HG03095 (cell line): ENCODE measurements at regions not wholly inside any gene's neighbourhood (a gene's known extent, or its start where the extent isn't known, plus 50 kb on each side); places are given as distances from the start of the nearest gene placed in this dataset.
"Not testable (repeated sequence)": the region's sequence is repeated elsewhere in the genome, so short reads cannot be mapped to it uniquely, and the experiment has no call there.

Source experiments
- ATAC-seq: cut with Tn5 transposase; IDR thresholded peaks from one replicate; pipeline ENCODE4 v1.9.1; 2021; ENCODE audit warnings: moderate library complexity; ENCODE audit not compliant: unreplicated experiment

DNA sequence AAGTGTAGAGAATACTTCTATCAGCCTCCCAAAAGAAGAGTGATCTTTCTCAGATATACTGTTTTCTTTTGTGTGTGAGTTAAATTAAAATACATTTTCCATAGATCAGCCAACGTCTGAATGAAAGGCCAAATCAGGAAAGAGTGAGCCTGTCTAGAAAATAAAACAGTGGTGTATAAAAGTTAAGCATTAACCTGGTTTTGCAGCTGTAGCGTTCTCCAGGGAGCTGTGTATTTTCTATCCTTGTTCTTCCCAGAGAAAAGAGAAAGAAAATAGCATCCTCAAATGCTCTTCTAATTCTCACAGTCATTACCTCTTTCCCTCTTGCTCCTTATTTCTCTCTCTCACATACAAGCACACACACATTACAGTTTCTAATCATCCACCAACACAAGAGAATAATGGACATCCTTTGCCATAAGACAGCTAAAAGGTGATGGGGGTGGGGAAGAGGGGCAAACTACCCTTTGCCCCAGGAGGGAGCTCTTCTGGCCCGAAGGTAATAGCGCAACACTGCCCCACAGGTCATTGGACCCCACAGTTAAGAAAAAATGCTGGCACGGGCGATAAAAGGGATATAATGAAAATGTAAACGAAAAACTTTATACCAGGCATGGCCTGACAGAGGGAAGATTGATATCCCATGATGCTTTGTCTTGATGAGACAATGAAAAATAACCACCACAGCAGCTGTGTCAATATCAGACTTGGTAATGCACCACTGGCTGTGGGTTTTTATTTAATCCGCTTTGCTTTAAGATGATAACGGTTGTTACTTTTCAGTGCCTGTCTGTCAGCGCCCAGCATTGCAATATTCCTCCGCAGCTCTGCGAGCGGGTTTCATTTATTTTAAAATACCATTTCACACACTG lies 150.3 kb downstream of the NUF2 start:
- no peak for ATAC-seq

DNA sequence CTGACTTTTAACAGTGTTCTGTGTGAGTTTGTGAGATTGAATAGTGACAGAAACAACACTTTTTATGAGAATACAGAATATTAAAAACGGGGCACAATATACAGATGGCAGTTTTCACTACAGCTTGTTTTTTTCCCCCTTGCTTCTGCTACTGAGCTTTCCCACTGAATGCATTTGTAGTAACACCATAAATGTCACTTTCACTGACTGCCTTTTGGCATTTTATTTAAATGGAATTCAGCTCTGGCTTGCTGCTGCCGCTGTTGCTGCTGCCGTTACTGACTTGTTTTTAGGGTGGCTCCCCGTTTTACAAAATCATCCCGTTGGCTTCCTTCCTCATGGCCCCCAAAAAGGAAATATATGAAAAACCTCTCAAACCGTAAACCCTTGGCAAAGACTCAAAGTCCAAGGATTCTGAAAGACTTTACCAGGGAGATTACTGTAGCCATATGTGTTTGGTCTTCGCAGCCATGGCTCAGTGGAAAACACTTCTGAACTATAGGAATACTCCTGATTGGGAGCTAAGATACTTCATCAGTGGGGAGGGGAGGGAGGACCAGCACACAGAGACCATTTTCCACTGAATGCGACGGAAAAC lies 151.0 kb downstream of the NUF2 start:
- ATAC-seq, result no peak

DNA sequence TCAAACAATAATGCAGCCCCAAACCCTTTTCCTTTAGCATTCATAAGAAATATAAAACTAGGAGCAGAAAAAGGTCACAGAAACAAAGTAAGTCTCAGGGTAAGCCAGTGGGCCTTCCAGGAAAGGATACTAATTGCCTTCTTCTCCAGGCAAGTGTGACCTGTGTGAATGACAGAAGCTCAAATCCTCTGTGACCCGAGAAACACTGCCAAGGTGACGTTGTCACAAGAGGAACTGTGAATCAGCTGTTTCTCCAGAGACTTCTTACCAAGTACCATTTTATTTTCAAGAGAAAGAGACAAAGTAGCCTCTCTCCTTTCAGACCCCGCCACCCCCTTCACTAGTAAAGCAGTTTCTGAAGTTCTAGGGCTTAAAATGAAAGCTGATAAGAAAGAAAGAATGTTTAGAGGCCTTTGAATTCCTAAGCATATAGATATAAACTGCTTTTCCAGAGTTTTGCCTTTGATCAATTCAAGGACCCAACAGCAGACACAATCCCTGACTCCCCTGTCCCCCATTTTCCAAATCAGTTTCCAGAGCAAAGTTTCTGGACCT lies 155.6 kb downstream of the NUF2 start:
- no peak for ATAC-seq

DNA sequence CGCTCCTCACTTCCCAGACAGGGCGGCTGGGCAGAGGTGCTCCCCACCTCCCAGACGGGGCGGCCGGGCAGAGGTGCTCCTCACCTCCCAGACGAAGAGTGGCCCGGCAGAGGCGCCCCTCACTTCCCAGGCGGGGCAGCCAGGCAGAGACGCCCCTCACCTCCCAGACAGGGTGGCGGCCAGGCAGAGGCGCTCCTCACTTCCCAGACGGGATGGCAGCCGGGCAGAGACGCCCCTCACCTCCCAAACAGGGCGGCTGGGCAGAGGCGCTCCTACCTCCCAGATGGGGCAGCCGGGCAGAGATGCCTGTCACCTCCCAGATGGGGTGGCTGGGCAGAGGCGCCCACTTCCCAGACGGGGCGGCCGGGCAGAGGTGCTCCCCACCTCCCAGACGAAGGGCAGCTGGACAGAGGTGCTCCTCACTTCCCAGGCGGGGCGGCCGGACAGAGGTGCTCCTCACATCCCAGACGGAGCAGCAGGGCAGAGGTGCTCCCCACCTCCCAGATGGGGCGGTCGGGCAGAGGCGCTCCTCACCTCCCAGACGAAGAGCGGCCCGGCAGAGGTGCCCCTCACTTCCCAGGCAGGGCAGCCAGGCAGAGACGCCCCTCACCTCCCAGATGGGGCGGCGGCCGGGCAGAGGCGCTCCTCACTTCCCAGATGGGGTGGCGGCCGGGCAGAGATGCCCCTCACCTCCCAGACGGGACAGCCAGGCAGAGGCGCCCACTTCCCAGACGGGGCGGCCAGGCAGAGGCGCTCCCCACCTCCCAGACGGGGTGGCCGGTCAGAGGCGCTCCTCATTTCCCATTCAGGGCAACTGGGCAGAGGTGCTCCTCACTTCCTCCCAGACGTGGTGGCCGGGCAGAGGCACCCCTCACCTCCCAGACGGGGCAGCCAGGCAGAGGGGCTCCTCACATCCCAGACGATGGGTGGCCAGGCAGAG lies 176.9 kb downstream of the NUF2 start:
- not testable (repeated sequence) for ATAC-seq

DNA sequence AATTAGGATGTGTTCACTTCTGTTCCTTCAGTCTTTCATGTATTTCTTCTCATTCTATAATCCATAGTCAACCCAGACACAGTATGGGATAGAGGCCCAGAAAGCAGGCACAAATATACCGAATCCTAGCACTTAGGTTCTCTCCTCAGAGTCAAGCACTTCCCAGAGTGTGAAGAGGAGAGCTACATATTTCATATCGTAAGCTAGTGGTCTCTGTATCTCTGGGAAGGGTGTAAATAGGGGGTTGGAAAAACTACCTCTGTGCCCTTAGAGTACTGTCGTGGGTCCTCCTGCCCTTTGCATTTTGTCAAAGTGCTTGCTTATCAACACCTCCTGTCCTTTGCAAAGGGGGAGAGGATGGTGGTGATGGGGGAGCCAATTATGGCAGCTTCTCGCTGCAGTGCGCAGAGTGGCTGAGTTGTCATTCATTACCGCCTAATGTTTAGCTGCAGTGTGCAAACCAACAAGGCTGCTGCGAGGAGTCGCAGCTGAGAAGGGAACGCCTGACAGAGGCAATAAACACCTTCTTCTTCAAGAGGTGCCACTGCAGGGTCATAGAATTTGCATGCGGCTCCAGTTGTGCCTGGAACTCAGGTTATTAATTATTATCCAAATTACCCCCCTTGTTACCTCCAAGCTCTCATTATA lies 182.7 kb downstream of the NUF2 start:
- no peak for ATAC-seq

DNA sequence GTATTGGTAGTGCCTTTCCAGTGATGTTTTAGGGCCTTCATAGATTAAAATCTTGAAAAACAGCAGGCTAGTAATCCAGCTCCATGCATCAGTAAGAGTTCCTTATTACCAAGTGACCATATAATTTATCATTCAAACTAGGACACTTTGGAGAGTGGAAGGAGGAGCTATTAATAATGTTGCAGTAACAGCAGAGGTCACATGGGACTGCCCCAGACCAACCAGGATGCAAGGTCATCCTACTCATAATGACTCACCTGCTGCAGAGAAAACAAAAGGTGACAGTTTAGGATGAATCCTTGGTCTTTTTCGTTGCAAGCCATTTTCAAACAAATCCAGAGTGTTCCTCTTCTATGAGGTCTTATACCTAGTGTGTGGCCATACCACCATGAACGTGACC lies 187.4 kb downstream of the NUF2 start:
- no peak for ATAC-seq

DNA sequence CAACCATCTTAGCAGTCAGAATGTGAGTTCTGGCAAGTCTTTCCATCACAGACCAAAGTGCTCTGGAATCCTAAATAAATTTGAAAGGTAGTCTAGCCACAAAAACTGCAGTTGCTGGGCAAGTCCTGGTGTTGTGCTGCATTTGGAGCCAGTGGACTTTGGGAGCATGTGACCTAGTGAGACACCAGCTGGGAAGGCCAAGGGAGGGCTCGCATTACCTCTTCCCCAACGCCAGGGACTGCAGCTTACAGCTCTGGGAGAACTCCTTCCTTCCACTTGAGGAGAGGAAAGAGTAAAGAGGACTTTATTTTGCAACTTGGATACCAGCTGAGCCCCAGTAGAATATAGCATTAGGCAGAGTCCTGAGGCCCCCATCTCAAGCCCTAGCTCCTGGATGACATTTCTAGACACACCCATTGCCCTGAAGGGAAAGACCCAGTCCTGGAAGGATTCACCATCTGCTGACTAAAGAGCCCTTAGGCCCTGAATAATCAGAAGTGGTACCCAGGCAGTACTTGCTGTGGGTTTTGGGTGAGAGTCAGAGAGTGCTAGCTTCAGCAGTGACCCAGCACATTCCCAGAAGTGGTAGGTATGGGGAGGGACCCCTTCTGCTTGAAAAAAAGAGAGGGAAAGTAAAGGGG lies 190.7 kb downstream of the NUF2 start:
- no peak for ATAC-seq

DNA sequence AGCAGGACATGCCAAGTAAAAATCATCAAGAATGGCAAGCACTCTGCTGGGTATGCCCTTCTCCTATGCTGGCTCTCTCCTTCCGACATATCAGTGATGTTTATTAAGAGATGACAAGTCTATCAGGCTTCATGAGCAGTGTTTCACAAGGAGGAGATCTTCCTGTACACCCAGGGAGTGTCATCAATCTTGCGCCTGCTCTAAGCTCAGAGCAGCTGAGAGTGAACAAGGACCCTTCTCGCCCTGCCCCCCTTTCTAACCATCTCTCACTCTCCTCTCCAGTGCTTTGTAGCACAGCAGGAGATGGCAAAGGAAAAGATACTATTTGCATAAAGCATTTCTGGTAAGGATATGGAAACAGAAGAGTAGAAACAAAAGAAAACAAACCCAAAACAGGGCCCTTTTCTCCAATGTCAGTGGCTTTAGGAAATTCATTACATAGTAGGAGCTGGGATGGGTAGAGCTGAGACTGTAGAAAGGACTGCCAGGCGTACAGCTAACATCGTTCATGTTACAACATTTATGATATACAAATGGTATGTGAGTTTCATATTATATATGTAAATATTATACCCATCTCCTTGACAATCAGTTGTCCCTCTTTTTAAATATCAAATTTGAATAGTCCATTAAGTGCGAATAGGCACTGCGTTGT lies 201.7 kb downstream of the NUF2 start:
- ATAC-seq, result no peak

DNA sequence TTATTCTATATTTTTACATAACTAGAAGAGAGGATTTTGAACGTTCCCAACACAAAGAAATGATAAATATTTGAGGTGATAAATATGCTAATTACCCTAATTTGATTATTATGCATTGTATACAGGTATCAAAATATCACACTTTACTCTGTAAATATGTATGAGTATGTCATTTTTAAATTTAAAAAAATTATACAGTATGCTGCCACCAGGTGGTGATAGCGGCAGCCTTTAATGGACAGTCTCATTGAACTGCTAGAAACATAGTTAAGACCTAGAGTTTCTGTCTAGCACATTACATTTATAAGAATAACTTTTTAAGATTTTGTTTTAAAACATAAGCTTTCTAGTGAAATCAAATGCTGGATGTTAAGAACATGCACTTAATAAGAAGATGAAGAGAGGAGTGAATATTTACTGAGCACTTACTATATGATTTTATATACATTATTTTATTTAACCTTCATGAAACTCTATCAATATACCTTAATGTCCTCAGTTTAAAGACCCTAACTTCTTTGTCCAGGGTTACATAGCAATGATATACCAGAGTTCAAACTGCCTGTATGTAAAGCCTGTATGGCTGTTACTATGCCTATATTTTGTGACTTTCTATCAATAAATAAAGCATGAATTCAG lies 207.1 kb downstream of the NUF2 start:
- no peak for ATAC-seq

DNA sequence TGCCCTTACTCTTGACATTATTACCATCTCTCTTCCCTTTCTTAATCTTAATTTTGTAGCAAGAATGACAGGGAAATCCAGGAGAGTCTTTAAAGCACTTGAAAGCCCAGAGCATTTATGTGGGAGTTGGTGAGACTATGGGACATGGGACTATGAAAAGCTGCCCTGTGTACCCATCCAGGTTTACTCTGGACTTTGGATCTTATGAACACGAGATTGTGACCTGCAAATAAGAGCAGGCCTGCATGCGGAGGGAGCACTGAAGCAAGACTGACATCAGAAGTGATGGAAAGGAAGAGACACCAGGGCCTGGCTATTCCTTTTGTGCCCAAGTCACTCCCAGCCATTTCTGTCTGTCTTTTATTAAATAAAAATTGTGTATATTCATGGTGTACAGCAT lies 209.6 kb downstream of the NUF2 start:
- ATAC-seq, result no peak

DNA sequence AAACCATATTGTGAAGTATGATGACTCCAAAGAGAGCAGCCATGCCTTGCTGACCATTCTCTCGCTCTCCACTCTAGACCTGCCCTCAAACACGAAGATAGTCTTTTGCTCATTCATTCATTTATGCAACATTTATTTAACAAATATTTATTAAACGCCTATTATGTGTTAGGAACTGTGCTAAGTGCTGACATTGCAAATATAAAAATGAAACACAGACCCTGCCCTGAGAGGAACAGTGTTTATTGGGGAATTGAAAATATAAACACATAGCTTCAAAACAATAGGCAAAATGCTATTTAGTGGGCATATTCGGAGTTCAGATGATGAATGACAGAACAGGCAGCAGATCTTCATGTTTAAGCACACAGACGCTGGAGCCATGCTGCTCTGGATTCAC lies 213.6 kb downstream of the NUF2 start:
- no peak for ATAC-seq

DNA sequence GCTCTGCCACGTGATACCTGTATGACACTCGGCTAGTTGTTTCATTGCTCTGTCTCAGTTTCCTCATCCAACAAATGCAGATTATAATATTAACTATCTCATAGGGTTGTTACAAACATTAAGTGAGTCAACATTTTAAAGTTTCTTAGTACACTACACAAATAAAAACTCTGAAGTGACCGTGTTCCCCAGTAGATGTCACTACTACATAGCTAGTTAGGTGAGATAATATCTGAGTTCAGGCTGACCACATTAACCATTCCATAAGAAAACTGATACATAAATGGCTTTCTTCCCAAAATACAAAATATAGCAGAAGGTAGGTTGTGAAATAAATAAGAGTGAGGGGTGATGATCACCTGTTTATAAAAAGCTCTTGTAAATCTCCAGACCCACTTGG lies 214.1 kb downstream of the NUF2 start:
- no peak for ATAC-seq

DNA sequence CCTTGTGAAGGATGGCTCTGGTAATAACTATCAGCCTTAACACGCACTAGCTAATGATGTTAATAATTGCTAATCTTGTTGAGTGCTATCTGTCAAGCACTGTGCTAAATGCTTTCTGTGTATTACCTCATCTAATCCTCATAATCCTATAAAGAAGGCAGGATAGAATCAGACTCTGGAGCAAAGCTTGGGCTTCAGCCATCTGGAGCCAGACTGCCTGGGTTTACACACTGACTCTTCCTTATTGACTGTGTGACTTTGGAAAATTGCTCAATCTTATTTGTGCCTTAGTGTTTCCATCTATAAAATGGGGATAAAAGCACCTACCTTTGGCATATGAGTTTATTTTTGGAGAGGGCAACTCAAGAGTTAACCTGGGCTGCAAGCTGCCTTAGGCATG lies 216.1 kb downstream of the NUF2 start:
- ATAC-seq, result no peak

DNA sequence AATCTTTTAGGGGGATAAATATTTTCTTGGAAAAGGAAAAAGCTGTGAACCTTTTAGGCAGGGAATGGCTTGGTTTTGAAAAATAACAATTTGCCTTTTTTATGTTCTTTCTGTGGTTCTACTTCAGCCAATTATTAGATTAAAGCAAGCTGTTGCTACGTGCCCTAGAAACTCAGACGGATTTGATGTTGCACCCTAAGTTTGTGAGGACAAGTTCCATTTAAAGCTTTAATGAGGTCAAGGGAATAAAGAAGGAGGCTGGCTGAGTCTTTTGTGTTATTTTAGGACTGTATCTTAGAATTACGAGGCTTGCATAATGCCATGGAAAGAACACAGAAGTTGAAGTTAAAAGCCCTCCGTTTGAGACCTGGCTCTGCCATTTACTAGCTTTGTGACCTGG lies 216.9 kb downstream of the NUF2 start:
- ATAC-seq, result no peak

DNA sequence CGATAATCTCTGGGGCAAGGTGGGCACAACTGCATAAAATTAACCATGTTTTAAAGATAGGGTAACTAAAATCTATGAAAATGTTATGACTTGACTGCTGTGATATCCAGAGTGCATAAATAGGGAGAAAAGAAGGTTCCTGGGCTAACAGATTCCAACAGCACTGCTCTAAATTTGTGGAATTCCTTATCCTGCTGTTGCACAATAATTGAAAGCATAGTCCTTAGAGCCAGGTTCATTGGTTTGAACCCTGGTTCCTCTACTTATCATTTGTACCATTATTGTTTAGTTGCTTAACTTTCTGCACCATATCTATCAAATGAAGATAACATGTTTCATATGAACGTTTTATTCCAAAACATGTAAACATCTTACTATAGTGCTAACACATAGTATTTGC lies 219.0 kb downstream of the NUF2 start:
- ATAC-seq, result no peak

DNA sequence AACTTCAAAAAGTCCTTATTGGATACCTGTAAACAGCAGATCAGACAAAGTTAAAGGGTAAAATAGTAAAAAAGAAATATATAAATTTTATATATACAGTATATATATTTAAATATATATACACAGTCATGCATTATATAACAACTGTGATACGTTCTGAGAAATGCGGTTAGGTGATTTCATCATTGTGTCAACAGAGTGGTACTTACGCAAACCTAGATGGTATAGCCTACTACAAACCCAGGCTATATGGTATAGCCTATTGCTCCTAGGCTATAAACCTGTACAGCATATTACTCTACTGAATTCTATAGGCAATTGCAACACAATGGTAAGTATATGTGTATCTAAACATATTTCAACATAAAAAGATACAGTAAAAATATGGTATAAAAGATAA lies 222.7 kb downstream of the NUF2 start:
- no peak for ATAC-seq

DNA sequence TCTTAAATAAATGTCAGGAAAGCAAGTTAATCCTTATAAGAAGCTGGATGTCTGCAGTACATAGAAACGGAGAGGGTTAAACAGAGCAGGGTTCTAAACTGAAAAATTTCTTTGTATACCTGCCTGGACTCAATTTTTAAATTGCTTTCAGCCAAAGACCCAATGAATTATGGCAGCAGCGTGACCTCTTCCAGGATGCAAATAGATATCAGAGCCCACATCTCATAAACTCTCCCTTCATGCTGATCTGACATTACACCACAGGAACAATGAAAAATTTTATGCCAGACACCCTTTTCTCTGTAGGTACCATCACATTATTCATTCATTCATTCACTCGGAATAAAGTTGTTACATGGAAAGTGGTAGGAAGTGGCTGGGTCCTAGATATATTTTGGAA lies 236.4 kb downstream of the NUF2 start:
- ATAC-seq, result no peak

DNA sequence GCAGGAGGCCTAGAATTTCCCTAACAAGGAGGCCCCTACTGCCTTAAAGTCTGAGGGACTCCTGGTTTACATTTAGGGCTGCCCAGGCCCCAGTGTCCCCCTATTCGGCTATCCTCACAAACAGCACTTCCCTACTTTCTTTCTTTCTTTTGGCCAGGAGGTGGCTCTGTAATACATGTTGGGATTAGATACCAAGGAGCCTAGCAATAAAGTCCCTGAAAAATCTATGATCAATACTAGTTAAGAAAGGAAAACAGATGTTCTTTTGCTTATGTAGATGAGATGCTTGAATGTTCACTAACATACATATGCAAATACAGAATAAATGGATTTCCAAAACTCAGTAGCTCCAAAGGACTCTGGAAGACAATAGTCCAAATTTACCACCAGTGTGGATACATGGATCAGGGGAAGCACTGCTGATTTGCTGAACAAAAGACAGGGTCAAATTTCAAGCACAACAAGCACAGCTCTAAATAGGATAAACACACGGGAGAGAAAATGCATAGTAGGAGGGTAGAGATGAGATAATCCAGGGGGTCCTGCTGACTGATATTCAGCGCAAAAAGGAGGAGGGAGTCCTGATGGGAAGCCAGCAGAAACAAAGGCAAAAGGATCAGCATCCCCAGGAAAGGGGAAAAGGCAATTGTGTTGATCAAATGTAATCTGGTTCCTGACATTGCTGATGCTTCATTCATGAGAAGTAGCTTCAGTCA lies 240.0 kb downstream of the NUF2 start:
- ATAC-seq, result no peak

DNA sequence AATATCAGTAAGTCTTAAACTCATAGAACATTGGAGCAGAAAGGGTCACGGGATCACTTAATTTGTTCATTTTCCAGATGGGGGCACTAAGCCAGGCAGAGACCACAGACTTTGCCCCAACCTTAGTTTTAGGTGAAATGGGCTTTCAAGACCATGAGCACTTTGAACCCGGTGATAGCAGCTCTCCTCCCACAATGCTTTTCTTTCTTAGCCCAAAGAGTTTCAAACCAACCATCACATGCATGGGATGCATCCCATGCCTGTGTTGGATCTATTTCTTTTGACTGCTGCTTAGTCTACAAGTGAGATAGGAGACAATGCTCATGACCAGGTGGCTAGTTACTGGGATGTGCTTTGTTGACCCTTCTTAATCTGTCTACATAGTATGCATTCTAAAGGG lies 240.6 kb downstream of the NUF2 start:
- ATAC-seq, result no peak
